Upper lobe of right lung (tissue), 1 donor: ENCODE measurements at regions not wholly inside any gene's neighbourhood (a gene's known extent, or its start where the extent isn't known, plus 50 kb on each side); places are given as distances from the start of the nearest gene placed in this dataset.

Experiments
- ATAC-seq: fragments of 200-7000 bp; cut with Tn5 transposase; one replicate; pipeline ENCODE4 v1.9.1; 2020; ENCODE audit warnings: mild to moderate bottlenecking, moderate library complexity
- DNase-seq: peaks from one replicate; pipeline ENCODE4 v3.0.0-alpha.2; 2020
- H3K27ac ChIP-seq: fragments of 200-600 bp; one replicate; pipeline ENCODE4 v1.8.0; 2022
- H3K27me3 ChIP-seq: fragments of 200-600 bp; one replicate; pipeline ENCODE4 v1.8.0; 2022; ENCODE audit warnings: mild to moderate bottlenecking
- H3K36me3 ChIP-seq: fragments of 200-600 bp; one replicate; pipeline ENCODE4 v1.8.0; 2022
- H3K4me1 ChIP-seq: fragments of 200-600 bp; one replicate; pipeline ENCODE4 v1.8.0; 2022
- H3K4me3 ChIP-seq: fragments of 200-600 bp; one replicate; pipeline ENCODE4 v1.8.0; 2022; ENCODE audit warnings: mild to moderate bottlenecking
- H3K9me3 ChIP-seq: fragments of 200-600 bp; one replicate; pipeline ENCODE4 v1.8.0; 2022
- CTCF ChIP-seq: fragments of 200-600 bp; IDR thresholded peaks from one replicate; pipeline ENCODE4 v1.8.0; 2022; ENCODE audit warnings: antibody characterized with exemption
- intact Hi-C: fragments of 100-400 bp; cut with DNase I; formaldehyde crosslinking; loops from one replicate; pipeline ENCODE4 v1.11.0; 2022
- donor health status: DM: no; HTN: yes; CAD: no; lungs with severe emphysema.

DNA sequence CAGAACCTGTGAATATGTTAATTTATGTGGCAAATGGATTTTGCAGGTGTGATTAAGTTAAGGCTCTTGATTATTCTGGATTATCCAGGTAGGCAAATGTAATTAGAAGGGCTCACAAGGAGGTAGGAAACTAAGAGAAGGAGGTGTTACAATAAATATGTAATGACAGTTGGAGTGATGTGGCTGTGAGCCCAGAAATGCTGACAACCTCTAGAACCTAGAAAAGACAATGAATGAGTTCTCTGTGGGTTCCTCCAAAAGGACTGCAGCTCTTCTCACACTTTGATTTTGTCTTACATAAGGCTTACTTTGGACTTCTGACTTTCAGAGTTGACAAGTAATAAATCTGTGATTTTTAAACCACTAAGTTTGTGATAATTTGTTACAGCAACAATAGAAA is 406.6 kb upstream of the EPHA7 start:
- no peak for TF ChIP-seq CTCF
- no peaks in the 10 kb centered on the region for H3K4me1 ChIP-seq
- ATAC-seq (no peak), DNase-seq (no peak)
- no peak overlapping the region for H3K4me3 ChIP-seq
- no peaks in the 10 kb centered on the region for H3K9me3 ChIP-seq
- no peaks in the 10 kb centered on the region for H3K36me3 ChIP-seq
- no peaks in the 10 kb centered on the region for H3K27me3 ChIP-seq
- H3K27ac ChIP-seq = no peak overlapping the region
- intact Hi-C loops = no loop called here

- no peak for ATAC-seq
- Histone ChIP-seq H3K27ac (no peak overlapping the region), H3K36me3 (no peaks in the 10 kb centered on the region), H3K27me3 (no peaks in the 10 kb centered on the region), H3K4me3 (no peak overlapping the region), H3K4me1 (no peaks in the 10 kb centered on the region), H3K9me3 (no peaks in the 10 kb centered on the region)
- intact Hi-C loops = no loop called here
- TF ChIP-seq CTCF = no peak
- DNase-seq = no peak
Observed at GRCh38 chr6:93823489-93823888, 404.1 kb upstream of the EPHA7 start.

DNA sequence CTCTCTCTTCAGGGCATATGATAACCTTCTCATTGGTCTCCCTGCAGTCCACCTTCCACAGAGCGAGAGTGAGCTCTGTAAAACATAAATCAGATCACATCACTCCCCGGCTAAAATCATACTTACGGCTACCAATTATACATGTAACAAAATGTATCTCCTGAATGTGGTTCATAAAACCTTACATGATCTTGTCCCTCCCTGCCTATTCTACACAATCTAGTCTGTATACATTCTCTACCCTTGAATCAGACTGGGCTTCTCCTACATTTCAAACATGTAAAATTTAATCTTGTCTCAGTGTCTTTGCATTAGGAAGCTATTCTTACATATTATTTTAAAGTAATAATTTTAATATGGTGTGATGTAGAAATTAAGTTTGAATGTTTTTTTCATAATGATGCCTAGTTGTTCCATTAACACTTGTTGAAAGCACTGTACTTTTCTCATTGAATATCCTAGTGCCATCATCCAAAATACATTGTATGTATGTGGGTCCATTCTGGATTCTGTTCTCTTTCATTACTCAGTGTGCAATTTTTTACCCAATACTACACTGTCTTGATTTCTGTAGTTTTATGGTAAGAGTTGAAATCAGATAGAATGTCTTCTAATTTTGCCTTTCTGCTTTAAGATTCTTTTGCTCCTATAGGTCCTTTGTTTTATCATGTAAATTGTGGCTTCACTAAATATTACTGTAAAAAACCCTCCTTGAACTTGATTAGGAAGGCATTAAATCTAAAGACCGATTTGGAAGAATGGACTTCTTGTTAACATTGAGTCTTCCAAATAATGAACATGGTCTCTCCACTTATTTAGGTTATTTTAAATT is 403.3 kb upstream of the EPHA7 start:
- intact Hi-C loops = no loop called here
- ATAC-seq (no peak), DNase-seq (no peak)
- no peak overlapping the region for H3K27ac ChIP-seq
- no peaks in the 10 kb centered on the region for H3K27me3 ChIP-seq
- no peaks in the 10 kb centered on the region for H3K9me3 ChIP-seq
- no peaks in the 10 kb centered on the region for H3K36me3 ChIP-seq
- H3K4me3 ChIP-seq = no peak overlapping the region
- no peak for TF ChIP-seq CTCF
- no peaks in the 10 kb centered on the region for H3K4me1 ChIP-seq

- DNase-seq (no peak), ATAC-seq (no peak)
- no peaks in the 10 kb centered on the region for H3K4me1 ChIP-seq
- H3K27me3 ChIP-seq = no peaks in the 10 kb centered on the region
- intact Hi-C loops = no loop called here
- TF ChIP-seq CTCF = no peak
- no peak overlapping the region for H3K27ac ChIP-seq
- no peaks in the 10 kb centered on the region for H3K9me3 ChIP-seq
- no peaks in the 10 kb centered on the region for H3K36me3 ChIP-seq
- no peak overlapping the region for H3K4me3 ChIP-seq
Observed at GRCh38 chr6:93821953-93822352, 402.6 kb upstream of the EPHA7 start.

DNA sequence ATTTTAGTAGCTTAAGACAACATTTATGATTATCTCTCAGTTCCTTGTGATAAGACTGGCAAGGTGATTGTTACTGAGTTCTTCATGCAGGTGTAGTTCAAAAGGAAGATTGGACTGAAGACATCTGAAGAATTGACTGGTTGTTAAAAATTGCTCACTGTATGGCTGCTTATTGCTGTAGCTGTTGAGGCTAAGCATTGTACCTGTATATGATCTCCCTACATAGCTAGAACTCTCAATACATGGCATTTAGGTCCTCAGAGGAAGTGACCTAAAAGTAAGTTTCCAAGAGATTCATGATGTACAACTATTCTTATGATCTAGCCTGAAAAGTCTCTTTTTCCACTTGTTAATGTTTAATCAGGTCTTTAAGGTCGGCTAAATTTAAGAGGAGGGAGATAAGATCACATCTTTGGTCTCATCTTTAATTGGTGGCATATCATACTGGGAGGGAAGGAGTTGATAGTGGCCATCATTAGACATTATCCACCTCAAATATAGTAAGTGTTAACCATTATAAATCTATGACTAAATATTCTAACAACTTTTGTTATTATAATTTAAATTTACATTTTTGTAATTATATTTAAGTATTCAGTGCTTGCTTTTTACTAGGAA is 401.2 kb upstream of the EPHA7 start:
- H3K4me1 ChIP-seq = no peaks in the 10 kb centered on the region
- no peak for TF ChIP-seq CTCF
- DNase-seq = no peak
- H3K27ac ChIP-seq = no peak overlapping the region
- H3K9me3 ChIP-seq = no peaks in the 10 kb centered on the region
- intact Hi-C loops = no loop called here
- H3K4me3 ChIP-seq = no peak overlapping the region
- no peaks in the 10 kb centered on the region for H3K36me3 ChIP-seq
- no peak for ATAC-seq
- H3K27me3 ChIP-seq = no peaks in the 10 kb centered on the region
